NCI-H187 treated with DMSO at 0.1 percent for 48 hours (cell line): ENCODE measurements at regions not wholly inside any gene's neighbourhood (a gene's known extent, or its start where the extent isn't known, plus 50 kb on each side); places are given as distances from the start of the nearest gene placed in this dataset.
"Not testable (repeated sequence)": the region's sequence is repeated elsewhere in the genome, so short reads cannot be mapped to it uniquely, and the experiment has no call there.

ENCODE experiments used
- DNase-seq: peaks from one replicate; lab custom pipeline; 2025; lab: John Stamatoyannopoulos, UW

GRCh38 chr12:107372229-107372658 is 278.9 kb upstream of the CRY1 start:
- no peak for DNase-seq

GRCh38 chr12:107373238-107373809 is 280.0 kb upstream of the CRY1 start:
- DNase-seq = no peak

- no peak for DNase-seq
Observed at GRCh38 chr12:107374161-107374840, 281.0 kb upstream of the CRY1 start.

GRCh38 chr12:107375231-107375630 is 281.9 kb upstream of the CRY1 start:
- DNase-seq = no peak

DNA sequence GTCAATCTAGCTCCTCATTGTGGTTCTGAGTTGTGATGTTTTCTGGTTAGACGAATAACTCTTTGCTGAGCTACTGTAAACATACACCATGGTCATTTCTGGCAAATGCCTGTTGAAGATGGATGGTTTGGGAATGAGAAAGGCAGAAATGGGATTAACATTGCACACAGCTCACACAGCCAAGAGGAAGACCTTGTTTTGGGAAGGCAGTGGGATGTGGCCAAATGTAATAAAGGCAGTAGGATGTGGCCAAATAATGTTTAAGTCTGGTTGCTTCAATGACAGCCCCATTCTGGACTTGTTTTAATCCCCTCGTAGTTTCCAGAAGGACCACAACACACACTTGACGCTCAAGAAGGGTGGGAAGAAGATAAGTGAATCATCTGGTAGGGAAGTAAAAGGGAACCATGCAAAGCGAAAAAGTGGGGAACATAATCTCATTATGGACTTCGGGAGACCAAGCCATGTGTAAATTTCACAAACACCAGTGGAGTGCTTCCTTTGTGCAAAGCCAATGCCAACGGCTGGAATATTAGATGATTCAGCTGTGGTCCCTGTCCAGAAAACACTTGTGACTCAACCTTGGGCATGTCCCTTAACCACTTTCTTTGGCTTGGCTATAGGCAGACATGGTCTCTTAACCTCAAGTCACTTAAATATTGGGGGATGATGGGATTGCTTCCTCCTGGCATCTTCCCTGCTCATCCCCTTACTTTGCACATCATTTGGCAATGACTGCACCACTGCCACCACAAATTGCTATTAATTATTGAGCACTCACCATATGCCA is 284.4 kb upstream of the CRY1 start:
- no peak for DNase-seq

DNA sequence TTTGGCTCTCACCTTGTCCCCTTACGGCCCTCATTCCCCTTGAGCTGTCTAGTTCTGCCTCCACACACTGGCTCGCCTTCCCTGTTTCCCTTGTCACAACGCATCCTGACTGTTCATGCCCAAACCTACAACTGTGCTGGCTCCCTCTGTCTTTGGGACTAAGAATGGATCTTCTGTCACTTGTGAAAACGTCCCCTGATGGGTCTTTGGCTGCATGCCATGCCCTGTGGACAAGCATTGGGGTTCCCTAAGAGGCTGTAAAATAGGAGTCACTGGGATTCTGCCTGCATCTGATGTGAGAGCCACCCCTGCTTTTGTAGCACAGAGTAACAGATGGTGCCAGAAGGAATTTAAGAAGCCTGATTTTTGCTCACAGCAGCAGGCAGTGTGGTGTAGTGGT is 285.3 kb upstream of the CRY1 start:
- DNase-seq = no peak

- DNase-seq = not testable (repeated sequence)
Observed at GRCh38 chr12:107379142-107379851, 285.9 kb upstream of the CRY1 start.

DNA sequence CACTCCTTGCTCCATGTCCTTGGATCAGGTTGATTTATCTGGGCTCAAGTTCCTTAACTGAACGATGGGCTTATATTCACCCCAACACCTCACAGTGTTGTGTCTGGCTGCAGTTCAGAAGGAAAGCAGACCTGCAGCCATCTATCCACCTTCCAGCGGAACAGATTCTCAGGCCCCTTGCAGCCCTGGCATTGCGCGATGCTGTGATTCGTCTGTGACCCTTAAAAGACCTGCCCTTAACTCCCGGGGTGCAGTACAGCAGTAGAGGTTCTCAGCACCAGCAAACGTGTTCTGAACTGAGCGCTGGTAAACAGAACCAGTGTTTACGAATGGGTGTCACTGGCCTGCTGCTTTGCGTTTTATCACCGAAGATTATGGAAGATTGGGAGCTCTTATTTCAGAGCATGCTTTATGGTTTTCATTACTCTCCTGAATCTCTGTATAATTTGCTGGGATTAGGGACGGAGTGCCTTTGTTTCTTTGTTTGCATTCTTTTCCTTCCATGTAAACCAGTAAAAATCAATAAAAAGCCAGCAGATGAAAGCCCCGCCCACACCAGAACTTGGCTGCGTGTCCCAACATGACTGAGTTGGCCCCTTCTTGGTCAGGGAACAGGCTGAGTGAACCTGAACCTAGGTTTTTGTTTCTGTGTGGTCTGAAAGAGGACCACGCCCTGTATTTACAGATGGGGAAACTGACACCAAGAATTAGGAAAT is 286.7 kb upstream of the CRY1 start:
- peak; percentile 49 for DNase-seq

- DNase-seq = no peak
Observed at GRCh38 chr12:107384645-107385044, 291.3 kb upstream of the CRY1 start.

DNA sequence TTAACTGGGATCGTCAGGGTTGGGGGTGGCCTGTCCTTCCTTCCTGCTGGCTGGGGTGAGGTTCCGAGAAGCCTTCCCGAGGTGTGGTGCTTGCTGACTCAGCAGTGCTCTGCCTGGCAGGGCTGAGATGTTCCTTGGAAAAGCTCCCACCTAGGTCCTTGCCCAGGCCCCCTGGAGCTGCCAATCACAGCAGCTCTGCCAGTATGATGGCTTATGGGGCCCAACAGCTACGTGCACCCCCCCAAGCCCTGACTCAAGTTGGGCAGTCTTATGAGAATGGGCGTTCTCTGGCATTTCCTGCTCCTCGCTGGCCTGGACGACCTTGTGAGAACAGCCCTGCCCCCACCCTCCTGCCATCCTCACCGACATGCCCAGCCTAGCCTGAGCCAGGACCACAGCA is 292.2 kb upstream of the CRY1 start:
- DNase-seq = no peak

- DNase-seq = no peak
Observed at GRCh38 chr12:107386569-107386968, 293.2 kb upstream of the CRY1 start.

GRCh38 chr12:107388263-107388662 is 294.9 kb upstream of the CRY1 start:
- no peak for DNase-seq

GRCh38 chr12:107390414-107390813 is 295.2 kb upstream of the PWP1 start:
- DNase-seq = no peak

DNA sequence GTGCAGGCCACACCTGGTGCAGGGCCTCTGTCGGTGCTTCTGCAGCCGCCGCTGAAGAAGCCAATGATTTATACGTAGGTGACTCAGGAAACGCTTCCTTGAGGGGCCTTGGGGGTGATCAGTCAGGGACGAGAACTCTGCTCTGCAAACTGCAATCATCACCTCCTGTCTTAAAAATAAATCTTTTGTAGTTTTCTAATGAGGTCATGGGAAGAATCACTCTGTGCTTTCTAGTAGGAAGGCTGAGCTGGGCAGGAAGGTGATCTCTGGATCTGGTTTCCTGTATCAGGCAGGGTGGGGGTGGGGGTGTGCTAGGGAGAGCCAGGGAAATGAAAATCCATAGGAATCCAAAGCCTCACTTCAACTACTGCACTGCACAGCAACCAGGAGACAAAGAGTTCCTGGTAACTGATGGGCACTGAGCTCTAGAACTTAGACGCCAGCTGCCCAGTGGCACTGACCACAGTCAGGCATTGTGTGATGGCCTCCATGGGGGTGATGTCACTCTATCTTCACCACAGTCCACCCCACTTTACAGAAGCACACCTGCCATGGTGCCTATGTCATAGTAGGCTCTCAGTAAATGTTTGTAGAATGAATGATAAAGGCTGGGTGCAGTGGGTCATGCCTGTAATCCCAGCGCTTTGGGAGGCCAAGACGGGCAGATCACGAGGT is 292.4 kb upstream of the PWP1 start:
- DNase-seq = no peak

- DNase-seq = no peak
Observed at GRCh38 chr12:107394693-107395092, 290.9 kb upstream of the PWP1 start.

DNA sequence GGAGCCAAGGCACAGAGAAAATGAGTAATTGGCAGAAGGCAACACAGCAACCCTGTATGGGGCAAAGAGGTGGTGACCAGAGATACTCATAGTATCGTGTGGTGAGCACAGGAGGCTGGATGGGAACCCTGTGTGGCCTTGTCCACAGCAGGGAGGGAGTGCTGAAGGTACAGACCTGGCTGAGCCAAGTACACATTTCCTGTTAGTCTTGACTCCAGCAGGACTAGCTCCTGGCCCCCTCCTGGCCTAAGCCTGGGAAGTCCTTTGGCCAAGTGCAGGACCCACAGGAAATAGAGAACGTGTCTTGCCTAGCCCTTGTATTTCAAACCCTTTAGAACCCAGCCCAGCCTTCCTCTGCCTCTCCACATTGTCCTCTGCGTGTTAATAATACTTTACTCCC is 289.8 kb upstream of the PWP1 start:
- DNase-seq = peak; percentile 21

DNA sequence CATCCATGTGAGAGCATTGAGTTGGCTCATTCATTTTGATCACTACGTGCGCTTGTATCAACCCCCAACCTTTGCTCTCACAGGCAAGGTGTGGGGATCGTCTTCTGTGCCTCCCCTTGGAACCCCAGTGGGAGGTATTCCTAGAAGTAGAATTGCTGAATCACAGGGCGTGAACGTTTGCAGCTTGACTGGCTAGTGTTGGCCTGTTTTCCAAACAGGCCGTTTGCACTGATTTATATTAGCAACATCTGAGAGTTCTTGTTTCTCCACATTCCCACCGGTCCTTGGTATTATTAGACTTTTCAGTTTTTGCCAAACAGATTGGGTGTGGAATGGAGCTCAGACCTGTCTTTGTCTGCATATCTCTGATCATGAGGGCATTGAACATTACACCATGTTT is 288.6 kb upstream of the PWP1 start:
- no peak for DNase-seq

GRCh38 chr12:107397890-107398500 is 287.6 kb upstream of the PWP1 start:
- DNase-seq = no peak

- no peak for DNase-seq
Observed at GRCh38 chr12:107399046-107399445, 286.6 kb upstream of the PWP1 start.

GRCh38 chr12:107400686-107401447 is 284.7 kb upstream of the PWP1 start:
- no peak for DNase-seq
